H9 (cell line): ENCODE measurements at regions not wholly inside any gene's neighbourhood (a gene's known extent, or its start where the extent isn't known, plus 50 kb on each side); places are given as distances from the start of the nearest gene placed in this dataset.

Experiments used
- DNase-seq: peaks from one replicate; pipeline ENCODE4 v3.0.0-alpha.2; 2017
- H2AFZ ChIP-seq: one replicate; pipeline ENCODE4 v1.6.1; 2013; ENCODE audit warnings: mild to moderate bottlenecking, low read length, control low read depth, moderate library complexity
- H2AK5ac ChIP-seq: 2 replicates; pipeline ENCODE4 v1.6.1; 2013; ENCODE audit warnings: low read length, control low read depth, mixed read lengths; ENCODE audit not compliant: insufficient read length
- H2BK120ac ChIP-seq: one replicate; pipeline ENCODE4 v1.6.1; 2013; ENCODE audit warnings: low read depth, mild to moderate bottlenecking, low read length, control low read depth, inconsistent platforms; ENCODE audit not compliant: poor library complexity, severe bottlenecking
- H2BK12ac ChIP-seq: 2 replicates; pipeline ENCODE4 v1.6.1; 2013; ENCODE audit warnings: low read length, control low read depth, mixed read lengths, low read depth; ENCODE audit not compliant: insufficient read length
- H2BK15ac ChIP-seq: 2 replicates; pipeline ENCODE4 v1.6.1; 2013; ENCODE audit warnings: low read depth, low read length, control low read depth
- H2BK20ac ChIP-seq: one replicate; pipeline ENCODE4 v1.6.1; 2013; ENCODE audit warnings: low read depth, mild to moderate bottlenecking, low read length, control low read depth, inconsistent platforms; ENCODE audit not compliant: poor library complexity, severe bottlenecking
- H2BK5ac ChIP-seq: 2 replicates; pipeline ENCODE4 v1.6.1; 2013; ENCODE audit warnings: low read length, control low read depth, mixed read lengths; ENCODE audit not compliant: insufficient read length
- H3K14ac ChIP-seq: 2 replicates; pipeline ENCODE4 v1.6.1; 2013; ENCODE audit warnings: low read length, control low read depth; ENCODE audit not compliant: insufficient read depth
- H3K18ac ChIP-seq: 2 replicates; pipeline ENCODE4 v1.6.1; 2013; ENCODE audit warnings: low read depth, mild to moderate bottlenecking, mixed read lengths, low read length, control low read depth; ENCODE audit not compliant: insufficient read length
- H3K23ac ChIP-seq: 2 replicates; pipeline ENCODE4 v1.6.1; 2013; ENCODE audit warnings: low read length, control low read depth, mixed read lengths, low read depth; ENCODE audit not compliant: insufficient read length
- H3K23me2 ChIP-seq: 2 replicates; pipeline ENCODE4 v1.6.1; 2013; ENCODE audit warnings: low read depth, mild to moderate bottlenecking, mixed read lengths, low read length, control low read depth; ENCODE audit not compliant: insufficient read length, poor library complexity, severe bottlenecking
- H3K27ac ChIP-seq: 2 replicates; pipeline ENCODE4 v1.5.1; 2013; ENCODE audit warnings: low read length, control low read depth, mixed read lengths, low read depth; ENCODE audit not compliant: insufficient read length
- H3K27me3 ChIP-seq: 2 replicates; pipeline ENCODE4 v1.6.1; 2013; ENCODE audit warnings: low read length, control low read depth, inconsistent platforms; ENCODE audit not compliant: insufficient read depth
- H3K4ac ChIP-seq: 2 replicates; pipeline ENCODE4 v1.6.1; 2013; ENCODE audit warnings: low read depth, mild to moderate bottlenecking, control low read depth, inconsistent platforms, low read length, moderate library complexity
- H3K4me1 ChIP-seq: 2 replicates; pipeline ENCODE4 v1.6.1; 2013; ENCODE audit warnings: low read length, control low read depth, inconsistent platforms; ENCODE audit not compliant: insufficient read depth
- H3K4me2 ChIP-seq: 2 replicates; pipeline ENCODE4 v1.6.1; 2013; ENCODE audit warnings: low read length, control low read depth, mixed read lengths; ENCODE audit not compliant: insufficient read length, insufficient read depth
- H3K56ac ChIP-seq: 2 replicates; pipeline ENCODE4 v1.6.1; 2013; ENCODE audit warnings: low read depth, mild to moderate bottlenecking, mixed read lengths, low read length, control low read depth; ENCODE audit not compliant: insufficient read length
- H3K79me1 ChIP-seq: 2 replicates; pipeline ENCODE4 v1.6.1; 2013; ENCODE audit warnings: low read depth, mild to moderate bottlenecking, moderate library complexity, low read length, control low read depth, inconsistent platforms; ENCODE audit not compliant: insufficient read depth, poor library complexity, severe bottlenecking
- H3K79me2 ChIP-seq: 2 replicates; pipeline ENCODE4 v1.6.1; 2013; ENCODE audit warnings: low read length, control low read depth, inconsistent platforms; ENCODE audit not compliant: insufficient read depth
- H3K9ac ChIP-seq: 2 replicates; pipeline ENCODE4 v1.6.1; 2013; ENCODE audit warnings: low read length, control low read depth, mixed read lengths; ENCODE audit not compliant: insufficient read length; ENCODE audit errors: extremely low read depth
- H3K9me3 ChIP-seq: one replicate; pipeline ENCODE4 v1.6.1; 2013; ENCODE audit warnings: low read depth, low read length, inconsistent platforms; ENCODE audit not compliant: control insufficient read depth
- H3T11ph ChIP-seq: one replicate; pipeline ENCODE4 v1.6.1; 2013; ENCODE audit warnings: mild to moderate bottlenecking, low read length, control low read depth, inconsistent platforms
- H4K20me1 ChIP-seq: one replicate; pipeline ENCODE4 v1.6.1; 2013; ENCODE audit not compliant: control insufficient read depth, insufficient read length, insufficient read depth
- H4K5ac ChIP-seq: 2 replicates; pipeline ENCODE4 v1.6.1; 2013; ENCODE audit warnings: low read depth, mild to moderate bottlenecking, mixed read lengths, low read length, control low read depth; ENCODE audit not compliant: insufficient read length
- H4K8ac ChIP-seq: replicated peaks from 2 replicates; pipeline ENCODE4 v1.6.1; 2013; ENCODE audit warnings: low read length, control low read depth, mixed read lengths, low read depth; ENCODE audit not compliant: insufficient read length
- H4K91ac ChIP-seq: 2 replicates; pipeline ENCODE4 v1.6.1; 2013; ENCODE audit warnings: low read depth, mild to moderate bottlenecking, moderate library complexity, mixed read lengths, low read length, control low read depth; ENCODE audit not compliant: insufficient read length
- H3K27ac Mint-ChIP-seq, 3 experiments: 2 replicates in 2 of 3; 3 replicates in 1 of 3; pipeline ENCODE4 v1.8.0; 2020 to 2021; ENCODE audit warnings: mixed read lengths in 3 of 3, mild to moderate bottlenecking in 1 of 3, moderate library complexity in 1 of 3
- H3K27me3 Mint-ChIP-seq: 2 replicates; pipeline ENCODE4 v1.8.0; 2021; ENCODE audit warnings: low read depth, mild to moderate bottlenecking, moderate library complexity, mixed read lengths
- H3K36me3 Mint-ChIP-seq, 3 experiments: 2 replicates in 2 of 3; 3 replicates in 1 of 3; pipeline ENCODE4 v1.8.0; 2020 to 2021; ENCODE audit warnings: low read depth in 3 of 3, mixed read lengths in 3 of 3; ENCODE audit not compliant: insufficient read depth in 1 of 3
- H3K4me1 Mint-ChIP-seq, 2 experiments: 2 replicates each; pipeline ENCODE4 v1.8.0; 2020; ENCODE audit warnings: mixed read lengths in 2 of 2
- H3K4me3 Mint-ChIP-seq, 2 experiments: 2 replicates in 1 of 2; 3 replicates in 1 of 2; pipeline ENCODE4 v1.8.0; 2020 to 2021; ENCODE audit warnings: mild to moderate bottlenecking in 2 of 2, mixed read lengths in 2 of 2, moderate library complexity in 1 of 2
- H3K9me3 Mint-ChIP-seq, 2 experiments: 2 replicates in 1 of 2; 3 replicates in 1 of 2; pipeline ENCODE4 v1.8.0; 2020; ENCODE audit warnings: mild to moderate bottlenecking in 2 of 2, mixed read lengths in 2 of 2, moderate library complexity in 1 of 2
- WGBS: extraction: QIAGEN DNeasy Blood & Tissue Kit; methylation state at CpG from one replicate; pipeline ENCODE4 v1.1.7; 2013; ENCODE audit warnings: missing lambda C conversion rate, low lambda C conversion rate, mixed read lengths; ENCODE audit not compliant: insufficient read length; ENCODE audit errors: extremely low coverage; 5-methylcytosine and 5-hydroxymethylcytosine counted together
- TF ChIP-seq, protein P1 (sequence below): fragments of 200-600 bp; sonication (generic); conservative IDR thresholded peaks from 3 replicates; pipeline ENCODE4 v1.8.0; 2021; ENCODE audit warnings: antibody characterized with exemption, mild to moderate bottlenecking

DNA sequence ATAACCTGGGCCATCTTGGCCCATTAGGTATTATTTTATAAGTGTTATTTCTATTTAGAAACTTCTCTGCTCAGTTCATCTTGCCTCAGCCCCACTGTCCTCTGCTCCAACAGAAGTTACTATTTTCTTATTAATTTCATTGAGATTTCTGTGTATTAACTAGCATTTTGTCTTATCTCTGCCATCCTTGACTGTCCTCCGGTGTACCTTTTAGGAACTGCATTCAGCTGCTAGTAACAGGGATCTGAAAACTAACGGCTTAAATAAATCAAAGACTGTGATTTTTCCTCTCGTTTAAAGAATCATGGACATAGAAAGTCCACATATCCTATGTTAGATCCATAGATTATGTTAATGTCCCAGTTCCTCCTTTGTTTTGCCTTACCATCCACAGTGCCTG, 382.5 kb downstream of the MATN1 start:
- H4K8ac ChIP-seq = no peak overlapping the region
- no peak overlapping the region for H3K4ac ChIP-seq
- H2BK5ac ChIP-seq = no peak overlapping the region
- H3K79me2 ChIP-seq = no peaks in the 10 kb centered on the region
- H4K20me1 ChIP-seq = no peaks in the 10 kb centered on the region
- no peak overlapping the region for H2BK120ac ChIP-seq
- no peak overlapping the region for H2BK20ac ChIP-seq
- H3K4me1 ChIP-seq = no peaks in the 10 kb centered on the region
- H3K4me2 ChIP-seq = no peak overlapping the region
- no peak for DNase-seq
- H3K4me1 Mint-ChIP-seq = peaks cover 6 to 7% of the 10 kb centered on the region in 2 experiments; a peak in 3 of 4 replicates
- peaks cover 4% of the 10 kb centered on the region; the same call in 1 of the 2 replicates for H3K27me3 Mint-ChIP-seq
- no peaks in the 10 kb centered on the region for H3K36me3 Mint-ChIP-seq
- no peak overlapping the region for H2AFZ ChIP-seq
- H3K18ac ChIP-seq = no peak overlapping the region
- no peaks in the 10 kb centered on the region for H3K23me2 ChIP-seq
- TF ChIP-seq, protein P1, sequence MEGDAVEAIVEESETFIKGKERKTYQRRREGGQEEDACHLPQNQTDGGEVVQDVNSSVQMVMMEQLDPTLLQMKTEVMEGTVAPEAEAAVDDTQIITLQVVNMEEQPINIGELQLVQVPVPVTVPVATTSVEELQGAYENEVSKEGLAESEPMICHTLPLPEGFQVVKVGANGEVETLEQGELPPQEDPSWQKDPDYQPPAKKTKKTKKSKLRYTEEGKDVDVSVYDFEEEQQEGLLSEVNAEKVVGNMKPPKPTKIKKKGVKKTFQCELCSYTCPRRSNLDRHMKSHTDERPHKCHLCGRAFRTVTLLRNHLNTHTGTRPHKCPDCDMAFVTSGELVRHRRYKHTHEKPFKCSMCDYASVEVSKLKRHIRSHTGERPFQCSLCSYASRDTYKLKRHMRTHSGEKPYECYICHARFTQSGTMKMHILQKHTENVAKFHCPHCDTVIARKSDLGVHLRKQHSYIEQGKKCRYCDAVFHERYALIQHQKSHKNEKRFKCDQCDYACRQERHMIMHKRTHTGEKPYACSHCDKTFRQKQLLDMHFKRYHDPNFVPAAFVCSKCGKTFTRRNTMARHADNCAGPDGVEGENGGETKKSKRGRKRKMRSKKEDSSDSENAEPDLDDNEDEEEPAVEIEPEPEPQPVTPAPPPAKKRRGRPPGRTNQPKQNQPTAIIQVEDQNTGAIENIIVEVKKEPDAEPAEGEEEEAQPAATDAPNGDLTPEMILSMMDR = peak; percentile 62
- no peak overlapping the region for H3K14ac ChIP-seq
- no peak overlapping the region for H3K9ac ChIP-seq
- no peak overlapping the region for H2BK15ac ChIP-seq
- no peak overlapping the region for H4K5ac ChIP-seq
- H3K9me3 ChIP-seq = no peaks in the 10 kb centered on the region
- no peaks in the 10 kb centered on the region for H3K27me3 ChIP-seq
- no peak overlapping the region for H4K91ac ChIP-seq
- H3K27ac Mint-ChIP-seq = no peak overlapping the region
- H3K27ac ChIP-seq = no peak overlapping the region
- H3K56ac ChIP-seq = no peak overlapping the region
- H2BK12ac ChIP-seq = no peak overlapping the region
- no peaks in the 10 kb centered on the region for H3K79me1 ChIP-seq
- no peak overlapping the region for H2AK5ac ChIP-seq
- peaks cover 0 to 2% of the 10 kb centered on the region in 2 experiments; a peak in 1 of 5 replicates for H3K9me3 Mint-ChIP-seq
- H3T11ph ChIP-seq = no peak overlapping the region
- no peak overlapping the region for H3K23ac ChIP-seq
- WGBS = no CpG with 5 or more reads among the region's 3 CpGs
- no peak overlapping the region for H3K4me3 Mint-ChIP-seq
